Stimulated activated CD4-positive, alpha-beta T cell treated with anti-CD3 and anti-CD28 coated beads, Interleukin-15, amount 100 ng/mL, for 1 hour (primary cell): ENCODE measurements at regions not wholly inside any gene's neighbourhood (a gene's known extent, or its start where the extent isn't known, plus 50 kb on each side); places are given as distances from the start of the nearest gene placed in this dataset.

Experiments
- DNase-seq, 2 donors: peaks; one replicate each; pipeline ENCODE4 v3.0.0-alpha.2; 2020; ENCODE audit warnings: low read depth in 1 of 2, low spot score in 1 of 2

DNA sequence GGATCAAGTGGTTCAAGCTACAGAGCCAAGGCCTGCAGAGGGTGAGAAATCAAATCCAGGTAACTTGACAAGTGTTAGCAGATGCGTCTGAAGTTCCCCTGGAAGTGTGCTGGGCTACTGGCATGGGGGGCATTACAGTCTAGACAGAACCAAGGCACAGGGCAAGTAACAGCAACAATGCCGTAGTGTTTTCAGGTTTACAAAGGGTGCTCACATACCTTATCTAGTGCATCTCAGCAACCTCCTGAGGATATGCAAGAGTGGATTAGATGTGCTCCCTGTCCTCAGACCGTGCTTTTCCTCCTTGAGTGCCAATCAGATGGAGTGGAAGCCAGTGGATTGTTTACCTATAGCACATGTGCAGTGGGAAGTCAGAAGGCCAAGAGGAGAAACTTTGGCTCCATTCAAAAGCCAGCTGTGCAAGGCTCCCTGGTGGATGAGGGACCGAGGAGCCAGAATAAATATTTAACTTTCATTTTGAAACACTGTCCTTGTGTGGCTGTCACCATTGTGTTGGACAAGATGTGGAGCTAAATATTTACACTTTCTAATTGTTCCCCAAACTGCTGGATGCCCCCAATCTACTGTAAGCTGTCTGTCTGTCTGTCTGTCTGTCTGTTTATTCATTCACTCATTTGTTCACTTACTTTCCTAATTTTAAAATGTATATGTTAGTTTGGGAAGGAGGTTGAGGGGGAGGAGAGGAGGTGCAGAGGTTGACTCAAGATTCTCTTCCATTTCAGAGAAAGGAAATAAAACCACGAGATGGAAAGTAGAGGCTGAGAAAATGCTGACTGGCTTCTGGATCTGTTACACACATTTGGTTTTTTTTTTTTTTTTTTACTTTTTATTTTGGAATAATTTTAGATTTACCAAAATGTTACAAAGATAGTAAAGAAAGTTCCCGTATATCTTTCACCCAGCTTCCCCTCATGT, 184.0 kb upstream of the PARP11 start:
- DNase-seq = no peak

GRCh38 chr12:4054630-4055029, 181.4 kb upstream of the PARP11 start:
- no peak for DNase-seq

- no peak for DNase-seq
Observed at GRCh38 chr12:4052691-4053090, 179.5 kb upstream of the PARP11 start.

DNA sequence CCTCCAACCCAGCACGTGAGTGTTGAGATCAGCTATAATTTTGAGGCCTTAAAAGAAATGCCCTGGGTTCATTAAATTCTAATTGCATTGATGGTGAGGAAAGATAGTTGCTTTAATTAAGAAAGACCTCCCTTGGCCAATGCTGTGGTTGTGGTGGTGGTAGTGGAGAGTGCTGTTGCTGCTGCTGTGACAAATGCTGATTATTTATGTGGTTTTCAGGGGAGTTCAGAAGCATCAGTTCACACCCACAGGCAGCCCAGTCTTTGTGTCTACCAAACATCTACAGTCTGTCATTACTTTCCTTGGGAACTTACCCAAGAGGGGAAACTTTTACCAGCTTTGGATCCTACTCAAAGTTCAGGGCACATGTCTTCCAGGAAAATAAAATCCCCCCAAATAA, 178.4 kb upstream of the PARP11 start:
- DNase-seq = no peak

DNA sequence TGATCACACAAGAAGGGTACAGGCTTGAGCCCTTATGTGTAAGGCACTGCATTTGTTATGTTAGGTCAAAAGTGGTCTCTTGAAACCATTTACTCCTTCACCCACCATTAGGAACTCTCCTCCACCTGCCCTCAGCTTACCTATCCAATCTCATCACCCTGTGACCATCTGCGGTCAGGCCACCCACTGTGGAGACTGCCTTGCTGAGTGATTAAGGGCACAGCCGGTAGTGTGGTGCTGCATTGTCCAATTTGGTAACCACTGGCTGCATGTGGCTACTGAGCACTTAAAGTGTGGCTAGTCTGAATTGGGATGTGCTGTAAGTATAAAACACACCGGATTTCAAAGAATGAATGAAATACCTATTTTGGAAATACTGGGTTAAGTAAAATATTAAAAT, 177.1 kb upstream of the PARP11 start:
- no peak for DNase-seq

- DNase-seq = no peak
Observed at GRCh38 chr12:4049298-4050080, 176.3 kb upstream of the PARP11 start.

DNA sequence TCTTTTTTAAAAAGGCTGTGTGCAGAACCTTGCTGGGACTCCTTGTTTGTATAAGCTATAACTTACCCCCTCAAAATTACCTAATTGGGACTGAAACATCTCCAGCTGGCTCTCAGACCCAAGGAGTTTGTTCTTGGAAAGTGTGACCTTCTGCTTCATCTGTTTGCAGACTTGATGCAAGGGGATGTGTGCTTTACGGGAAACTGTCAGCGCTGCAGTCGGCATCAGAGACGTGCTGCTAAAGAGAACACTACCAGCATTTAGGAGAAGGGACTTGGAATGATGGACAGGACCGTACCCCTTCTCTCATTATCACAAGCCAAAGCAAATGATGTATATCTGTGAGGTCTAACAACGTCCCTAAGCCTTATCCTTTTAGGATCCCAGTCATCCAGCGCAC, 174.2 kb upstream of the PARP11 start:
- no peak for DNase-seq

GRCh38 chr12:4046495-4046840, 173.3 kb upstream of the PARP11 start:
- DNase-seq = no peak

- no peak for DNase-seq
Observed at GRCh38 chr12:4045786-4046494, 172.7 kb upstream of the PARP11 start.

GRCh38 chr12:4044736-4045730, 171.8 kb upstream of the PARP11 start:
- DNase-seq = no peak

- DNase-seq = no peak
Observed at GRCh38 chr12:4044101-4044500, 170.9 kb upstream of the PARP11 start.

GRCh38 chr12:4041187-4041885, 168.1 kb upstream of the PARP11 start:
- DNase-seq = no peak

DNA sequence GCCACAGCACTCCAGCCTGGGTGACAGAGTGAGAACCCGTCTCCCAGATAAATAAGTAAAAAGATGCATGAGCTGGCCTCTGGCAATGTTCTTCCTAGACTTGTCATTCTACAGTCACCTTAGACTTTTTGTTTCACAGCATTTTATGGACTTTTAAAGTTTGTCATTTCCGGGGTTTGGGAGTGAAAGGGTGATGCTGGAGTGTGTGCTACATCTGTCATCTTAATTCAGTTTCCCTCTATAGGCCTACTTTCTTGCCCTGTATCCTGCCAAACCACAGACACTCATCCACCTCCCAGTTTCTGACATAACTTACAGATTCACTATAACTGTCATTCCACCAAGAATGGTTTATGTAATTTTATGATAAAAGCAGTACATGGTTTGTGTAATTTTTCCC, 166.7 kb upstream of the PARP11 start:
- DNase-seq = no peak

GRCh38 chr12:4037747-4038312, 164.6 kb upstream of the PARP11 start:
- no peak for DNase-seq

DNA sequence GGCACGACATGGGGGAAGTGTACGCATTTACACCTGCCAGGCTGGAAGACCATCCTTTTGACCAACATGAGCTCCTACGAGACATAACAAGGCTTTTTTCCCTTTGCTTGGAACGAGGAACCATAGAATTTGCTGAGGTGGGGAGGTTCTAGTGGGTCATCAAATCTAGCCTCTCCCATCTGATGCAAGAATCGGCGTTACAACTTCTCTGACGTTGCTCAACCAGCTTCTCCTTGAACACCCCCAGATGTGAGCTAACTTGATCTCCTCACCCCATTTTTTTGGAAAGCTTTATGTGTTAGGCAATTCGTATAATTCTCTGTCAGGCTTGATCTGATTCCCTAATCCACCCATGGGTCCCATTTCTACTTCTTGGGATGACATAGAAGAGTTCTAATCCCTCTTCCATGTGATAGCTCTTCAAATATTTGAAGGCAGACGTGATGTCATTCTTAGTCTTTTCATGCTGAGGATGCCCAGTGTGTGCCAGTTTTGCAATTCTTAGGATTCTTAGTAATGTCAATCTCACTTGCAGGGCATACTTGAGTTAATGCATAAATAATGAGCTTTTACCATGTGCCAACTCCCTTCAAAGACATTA, 163.6 kb upstream of the PARP11 start:
- DNase-seq = no peak

DNA sequence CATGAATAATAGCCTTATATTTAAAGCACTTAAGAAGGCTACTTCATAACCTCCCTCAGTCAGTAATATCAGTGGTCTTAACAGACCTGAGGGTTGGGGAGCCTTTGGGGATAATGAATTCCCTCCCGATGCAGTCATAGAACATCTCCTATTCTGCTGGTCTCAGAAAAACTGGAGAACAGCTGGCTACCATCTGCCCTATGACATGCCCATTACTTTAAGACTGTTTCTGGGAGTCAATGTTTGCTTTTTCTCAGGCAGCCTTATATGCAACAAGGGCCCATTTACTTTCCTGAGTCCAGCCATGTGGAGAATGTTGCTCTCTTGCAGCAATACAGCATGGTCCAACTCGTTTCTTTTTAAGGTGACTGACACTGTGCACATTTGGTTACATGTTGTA, 161.7 kb upstream of the PARP11 start:
- no peak for DNase-seq

DNA sequence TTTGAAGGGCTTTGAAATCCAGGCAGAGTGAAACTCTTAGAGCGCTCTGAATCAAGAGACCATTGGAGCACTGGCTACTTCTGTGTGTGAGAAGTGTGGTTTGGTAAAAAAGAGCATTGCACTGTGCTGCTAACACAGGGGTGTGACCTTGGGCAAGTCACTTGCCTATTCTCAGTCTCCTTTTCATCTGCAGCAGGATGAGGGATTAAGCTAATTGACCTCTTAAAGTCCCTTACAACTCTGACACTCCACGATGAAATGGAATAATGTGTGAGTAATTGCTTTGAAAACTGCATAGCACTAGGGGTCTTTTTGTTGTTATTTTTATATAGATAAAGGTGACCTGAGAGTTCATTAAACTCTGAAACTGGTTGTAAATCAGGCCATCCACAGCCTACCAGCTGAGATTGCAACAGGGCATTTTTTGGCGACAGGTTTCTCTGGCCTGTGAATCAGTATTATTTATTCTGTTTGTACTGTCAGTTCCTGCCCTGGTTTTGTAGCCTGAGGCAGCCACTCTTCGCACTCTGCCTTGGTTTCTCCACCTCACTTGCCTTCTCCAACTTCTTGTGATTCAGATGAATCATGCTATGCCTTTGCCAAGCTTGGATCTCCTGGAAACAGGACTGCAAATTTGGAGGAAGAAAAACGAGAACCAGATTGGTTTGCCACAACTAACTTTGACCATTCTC, 159.9 kb upstream of the PARP11 start:
- DNase-seq = no peak

GRCh38 chr12:4031703-4032291, 158.6 kb upstream of the PARP11 start:
- no peak for DNase-seq
